ENCODE measurements at regions not wholly inside any gene's neighbourhood (a gene's known extent, or its start where the extent isn't known, plus 50 kb on each side); places are given as distances from the start of the nearest gene placed in this dataset.
"Not testable (repeated sequence)": the region's sequence is repeated elsewhere in the genome, so short reads cannot be mapped to it uniquely, and the experiment has no call there.

- peak; percentile 50 for ATAC-seq
- DNase-seq (ENCODE audit: low spot score), result not testable (repeated sequence)
These were observed 4510.9 kb upstream of the OR11H1 start for GRCh38 chr22:11017108-11017507.

GRCh38 chr22:11020522-11020921, 4507.5 kb upstream of the OR11H1 start:
- ATAC-seq, result peak; percentile 25
- not testable (repeated sequence) for DNase-seq (ENCODE audit: low spot score)

- not testable (repeated sequence) for ATAC-seq; DNase-seq (ENCODE audit: low spot score)
These were observed 4501.5 kb upstream of the OR11H1 start for GRCh38 chr22:11026541-11026940.

- not testable (repeated sequence) for DNase-seq (ENCODE audit: low spot score); ATAC-seq
These were observed 4500.9 kb upstream of the OR11H1 start for GRCh38 chr22:11027064-11027463.

- ATAC-seq; DNase-seq (ENCODE audit: low spot score): not testable (repeated sequence)
These were observed 4500.5 kb upstream of the OR11H1 start for GRCh38 chr22:11027532-11027931.

- DNase-seq (ENCODE audit: low spot score); ATAC-seq: not testable (repeated sequence)
These were observed 4499.8 kb upstream of the OR11H1 start for GRCh38 chr22:11028180-11028579.

- DNase-seq (ENCODE audit: low spot score), result not testable (repeated sequence)
- ATAC-seq, result peak; percentile 8
These were observed 4498.5 kb upstream of the OR11H1 start for GRCh38 chr22:11029534-11029933.

- not testable (repeated sequence) for ATAC-seq; DNase-seq (ENCODE audit: low spot score)
These were observed 4498.0 kb upstream of the OR11H1 start for GRCh38 chr22:11029967-11030366.

- not testable (repeated sequence) for ATAC-seq
These were observed 4497.2 kb upstream of the OR11H1 start for GRCh38 chr22:11030571-11031410.

GRCh38 chr22:11032115-11032514, 4495.9 kb upstream of the OR11H1 start:
- not testable (repeated sequence) for DNase-seq (ENCODE audit: low spot score); ATAC-seq

More at GRCh38 chr22:11030571-11031410, 4497.2 kb upstream of the OR11H1 start:
- not testable (repeated sequence) for DNase-seq (ENCODE audit: low spot score)

- not testable (repeated sequence) for ATAC-seq; DNase-seq (ENCODE audit: low spot score)
These were observed 4493.4 kb upstream of the OR11H1 start for GRCh38 chr22:11034660-11034987.

GRCh38 chr22:11035031-11035873, 4492.7 kb upstream of the OR11H1 start:
- DNase-seq (ENCODE audit: low spot score); ATAC-seq: not testable (repeated sequence)

GRCh38 chr22:11037314-11037713, 4490.7 kb upstream of the OR11H1 start:
- DNase-seq (ENCODE audit: low spot score); ATAC-seq: not testable (repeated sequence)

- not testable (repeated sequence) for DNase-seq (ENCODE audit: low spot score); ATAC-seq
These were observed 4490.2 kb upstream of the OR11H1 start for GRCh38 chr22:11037814-11038213.

GRCh38 chr22:11038786-11039185, 4489.2 kb upstream of the OR11H1 start:
- not testable (repeated sequence) for DNase-seq (ENCODE audit: low spot score); ATAC-seq

- DNase-seq (ENCODE audit: low spot score); ATAC-seq: not testable (repeated sequence)
These were observed 4486.6 kb upstream of the OR11H1 start for GRCh38 chr22:11041416-11041815.

GRCh38 chr22:11042116-11042515, 4485.9 kb upstream of the OR11H1 start:
- no peak for DNase-seq (ENCODE audit: low spot score)
- ATAC-seq, result no peak

- not testable (repeated sequence) for DNase-seq (ENCODE audit: low spot score); ATAC-seq
These were observed 4484.7 kb upstream of the OR11H1 start for GRCh38 chr22:11043289-11043688.

GRCh38 chr22:11048884-11049283, 4479.1 kb upstream of the OR11H1 start:
- not testable (repeated sequence) for ATAC-seq; DNase-seq (ENCODE audit: low spot score)

GRCh38 chr22:11050226-11050625, 4477.8 kb upstream of the OR11H1 start:
- not testable (repeated sequence) for DNase-seq (ENCODE audit: low spot score); ATAC-seq

Data from left lobe of liver (tissue), 2 donors.